ENCODE measurements at regions not wholly inside any gene's neighbourhood (a gene's known extent, or its start where the extent isn't known, plus 50 kb on each side); places are given as distances from the start of the nearest gene placed in this dataset.

DNA sequence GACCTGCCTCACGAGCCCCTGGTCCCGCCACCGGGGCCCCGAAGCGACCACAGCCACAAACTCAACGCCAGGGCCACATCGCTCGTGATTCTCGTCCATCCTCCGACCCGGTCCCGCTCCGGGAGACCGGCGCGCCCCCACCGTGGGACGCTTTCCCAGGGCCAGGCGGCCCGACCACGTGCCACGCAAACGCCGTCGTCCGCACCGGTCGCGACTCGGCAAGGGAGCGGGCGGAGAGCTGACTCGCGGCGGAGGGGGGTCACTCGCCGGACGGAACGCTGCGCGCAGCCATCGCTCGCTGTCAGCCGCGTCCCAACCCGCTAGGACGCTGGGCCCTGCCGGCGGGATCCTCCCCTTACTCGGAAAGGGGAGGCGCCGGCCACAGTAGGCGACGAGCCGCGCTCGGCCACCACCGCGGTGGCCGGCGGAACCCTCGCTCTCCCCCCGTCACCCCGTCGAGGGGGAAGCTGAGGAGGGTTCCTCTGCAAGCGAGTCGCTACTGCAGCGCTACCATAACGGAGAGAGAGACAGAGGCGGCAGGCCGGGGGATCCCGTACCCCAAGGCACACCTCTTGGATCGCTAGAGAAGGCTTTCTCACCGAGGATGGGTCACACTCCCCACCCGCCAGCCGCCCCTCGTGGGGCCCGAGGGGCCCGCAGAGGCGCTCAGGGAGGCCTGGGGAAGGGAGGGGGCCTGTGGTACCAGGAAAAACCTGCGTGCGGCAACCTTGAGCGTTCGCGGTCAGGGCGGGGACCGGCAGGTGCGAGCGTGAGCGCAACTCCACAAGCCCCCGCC, 511.8 kb upstream of the ZNF337 start:
- TF ChIP-seq, protein P1, sequence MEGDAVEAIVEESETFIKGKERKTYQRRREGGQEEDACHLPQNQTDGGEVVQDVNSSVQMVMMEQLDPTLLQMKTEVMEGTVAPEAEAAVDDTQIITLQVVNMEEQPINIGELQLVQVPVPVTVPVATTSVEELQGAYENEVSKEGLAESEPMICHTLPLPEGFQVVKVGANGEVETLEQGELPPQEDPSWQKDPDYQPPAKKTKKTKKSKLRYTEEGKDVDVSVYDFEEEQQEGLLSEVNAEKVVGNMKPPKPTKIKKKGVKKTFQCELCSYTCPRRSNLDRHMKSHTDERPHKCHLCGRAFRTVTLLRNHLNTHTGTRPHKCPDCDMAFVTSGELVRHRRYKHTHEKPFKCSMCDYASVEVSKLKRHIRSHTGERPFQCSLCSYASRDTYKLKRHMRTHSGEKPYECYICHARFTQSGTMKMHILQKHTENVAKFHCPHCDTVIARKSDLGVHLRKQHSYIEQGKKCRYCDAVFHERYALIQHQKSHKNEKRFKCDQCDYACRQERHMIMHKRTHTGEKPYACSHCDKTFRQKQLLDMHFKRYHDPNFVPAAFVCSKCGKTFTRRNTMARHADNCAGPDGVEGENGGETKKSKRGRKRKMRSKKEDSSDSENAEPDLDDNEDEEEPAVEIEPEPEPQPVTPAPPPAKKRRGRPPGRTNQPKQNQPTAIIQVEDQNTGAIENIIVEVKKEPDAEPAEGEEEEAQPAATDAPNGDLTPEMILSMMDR (IDR thresholded peaks at IDR 0.05) = no peak
- no peak for TF ChIP-seq POLR2A (IDR thresholded peaks at IDR 0.05)

Measured in testis (tissue), 2 donors.